GM21528 (cell line): ENCODE measurements at regions not wholly inside any gene's neighbourhood (a gene's known extent, or its start where the extent isn't known, plus 50 kb on each side); places are given as distances from the start of the nearest gene placed in this dataset.

ENCODE experiments used
- ATAC-seq: cut with Tn5 transposase; IDR thresholded peaks from one replicate; pipeline ENCODE4 v1.9.1; 2021; ENCODE audit warnings: mild to moderate bottlenecking, moderate library complexity; ENCODE audit not compliant: unreplicated experiment, low FRiP score

- no peak for ATAC-seq
Observed at GRCh38 chr5:145294331-145294730, 540.8 kb downstream of the PRELID2 start.

DNA sequence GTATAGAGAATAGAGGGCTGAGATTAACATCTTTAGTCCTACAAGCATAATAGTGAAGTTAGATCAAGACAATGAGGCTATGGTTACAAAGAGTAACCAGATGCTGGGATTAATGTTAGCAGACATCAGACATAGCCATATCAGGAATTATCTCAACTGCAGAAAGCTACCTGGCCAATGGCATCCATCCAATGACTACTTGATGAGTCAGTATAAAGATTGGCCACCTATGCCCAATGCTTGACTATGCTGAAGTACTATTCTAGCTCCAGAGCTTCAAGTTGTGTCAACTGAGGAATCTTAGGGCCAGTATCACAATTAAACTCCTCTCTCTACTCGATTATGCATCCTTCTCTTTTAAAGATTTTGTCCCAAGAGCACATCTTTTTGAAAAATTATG is 541.4 kb downstream of the PRELID2 start:
- ATAC-seq = no peak

GRCh38 chr5:145292278-145292677 is 542.9 kb downstream of the PRELID2 start:
- no peak for ATAC-seq

DNA sequence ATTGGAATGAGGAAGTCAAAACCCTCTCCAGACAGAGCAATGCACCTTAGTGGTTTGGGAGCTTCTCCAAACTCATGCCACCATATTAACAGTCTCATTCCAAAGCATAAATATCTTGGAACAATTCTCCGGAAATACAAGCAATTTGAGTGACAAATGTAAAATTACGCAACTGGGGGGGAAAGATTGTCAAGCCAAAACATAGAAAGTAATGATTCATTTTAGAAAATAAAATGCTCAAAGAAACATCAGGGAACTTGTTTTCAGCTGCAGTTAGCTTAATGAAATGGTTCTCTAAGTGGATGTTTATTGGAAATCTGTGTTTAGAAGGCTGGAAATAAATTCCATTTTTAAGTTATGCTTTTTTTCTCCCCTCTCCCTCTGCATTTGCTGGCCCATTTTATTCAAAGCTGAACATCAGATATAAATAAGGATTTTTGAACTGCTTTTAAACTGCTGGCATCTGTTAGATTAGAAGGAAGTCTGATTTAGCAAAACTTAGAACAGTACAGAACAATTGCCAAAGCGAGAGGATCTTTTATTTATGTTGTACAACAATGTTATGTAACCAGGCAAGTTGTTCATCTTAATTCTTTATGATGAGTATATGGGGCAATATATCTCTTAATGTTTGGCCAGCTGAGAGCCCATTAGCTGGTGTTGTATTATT is 551.9 kb downstream of the PRELID2 start:
- no peak for ATAC-seq

GRCh38 chr5:145280806-145281205 is 554.3 kb downstream of the PRELID2 start:
- no peak for ATAC-seq

- ATAC-seq = no peak
Observed at GRCh38 chr5:145280214-145280613, 554.9 kb downstream of the PRELID2 start.

DNA sequence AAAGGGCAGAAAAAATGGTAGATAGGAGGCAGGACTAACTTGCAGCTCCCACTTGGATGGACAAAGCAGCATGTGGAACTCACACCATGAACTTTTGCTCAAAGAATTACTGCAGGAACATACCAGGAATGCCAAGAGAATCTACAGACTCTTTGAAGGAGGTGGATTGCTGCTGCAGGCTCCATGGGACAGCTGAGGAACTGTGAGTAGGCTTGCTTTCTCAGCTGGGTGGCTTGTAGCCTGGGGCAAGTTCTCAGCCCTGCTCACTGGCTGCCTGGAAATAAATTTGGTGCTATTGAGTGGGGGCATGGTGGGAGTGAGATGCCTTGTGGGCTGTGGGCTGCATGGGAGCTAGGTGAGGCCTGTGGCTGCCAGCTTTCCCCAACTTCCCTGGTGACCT is 574.5 kb downstream of the PRELID2 start:
- ATAC-seq = no peak

DNA sequence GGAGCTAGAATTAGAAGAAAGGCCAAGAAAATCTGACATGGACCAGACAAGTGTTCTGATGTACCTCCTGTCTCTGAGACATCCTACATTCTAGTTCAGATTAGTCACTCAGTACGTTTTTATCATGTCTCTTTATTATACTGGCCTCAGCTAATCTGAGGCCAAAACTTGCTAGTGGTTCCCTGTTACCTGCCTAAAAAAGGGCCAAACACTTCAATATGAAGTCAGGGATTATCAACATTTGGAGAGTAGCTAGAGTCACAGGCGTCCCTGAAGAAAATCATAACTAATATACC is 587.4 kb downstream of the PRELID2 start:
- no peak for ATAC-seq

DNA sequence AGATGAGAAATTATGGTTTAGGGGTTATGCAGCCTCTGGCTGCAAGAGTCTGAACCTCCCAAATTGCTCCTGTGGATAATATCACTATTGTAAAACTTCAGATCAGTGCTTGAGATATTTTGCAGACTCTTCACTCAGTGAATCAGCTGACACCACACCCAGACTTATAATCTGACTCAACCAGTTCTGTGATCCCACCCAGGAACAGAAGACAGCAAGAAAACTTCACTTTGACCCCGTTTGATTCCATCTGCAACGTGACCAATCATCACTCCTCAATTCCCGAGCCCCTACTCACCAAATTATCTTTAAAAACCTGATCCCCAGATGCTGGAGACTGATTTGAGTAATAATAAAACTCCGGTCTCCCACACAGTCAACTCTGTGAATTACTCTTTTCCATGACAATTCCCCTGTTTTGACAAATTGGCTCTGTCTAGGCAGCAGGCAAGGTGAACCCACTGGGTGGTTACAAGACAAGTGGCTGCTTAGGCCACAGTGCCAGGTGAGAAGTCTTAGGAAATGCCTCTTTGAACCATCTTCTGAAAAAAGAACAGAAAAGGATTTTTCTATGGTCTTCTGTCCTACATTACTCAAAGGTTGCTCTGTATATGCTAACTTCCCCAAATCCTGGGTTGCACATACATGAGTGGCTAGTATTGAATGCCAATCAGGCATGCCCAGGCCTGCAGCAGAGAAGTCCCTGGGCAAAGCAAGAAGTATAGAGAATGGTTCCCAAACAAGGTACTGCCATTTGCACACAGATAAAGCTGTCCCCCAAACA is 588.0 kb downstream of the PRELID2 start:
- ATAC-seq = no peak

DNA sequence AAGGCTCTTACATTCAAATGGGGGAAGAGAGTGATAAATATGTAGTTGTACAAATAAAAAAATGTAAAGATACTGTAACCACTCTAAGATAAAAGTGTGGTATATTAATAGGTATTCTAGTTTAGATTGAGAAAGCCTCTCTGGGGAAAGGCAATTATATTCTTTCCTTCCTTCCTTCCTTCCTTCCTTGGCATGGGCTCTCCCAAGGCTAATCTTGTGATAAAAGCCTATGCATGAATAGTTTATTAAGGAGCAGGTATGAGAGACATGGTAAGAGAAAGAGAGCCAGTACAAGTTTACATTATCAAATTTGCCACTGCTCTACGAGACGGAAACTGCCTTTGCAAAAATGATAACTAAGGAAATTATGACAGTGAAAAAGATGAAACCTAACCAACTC is 588.8 kb downstream of the PRELID2 start:
- no peak for ATAC-seq

DNA sequence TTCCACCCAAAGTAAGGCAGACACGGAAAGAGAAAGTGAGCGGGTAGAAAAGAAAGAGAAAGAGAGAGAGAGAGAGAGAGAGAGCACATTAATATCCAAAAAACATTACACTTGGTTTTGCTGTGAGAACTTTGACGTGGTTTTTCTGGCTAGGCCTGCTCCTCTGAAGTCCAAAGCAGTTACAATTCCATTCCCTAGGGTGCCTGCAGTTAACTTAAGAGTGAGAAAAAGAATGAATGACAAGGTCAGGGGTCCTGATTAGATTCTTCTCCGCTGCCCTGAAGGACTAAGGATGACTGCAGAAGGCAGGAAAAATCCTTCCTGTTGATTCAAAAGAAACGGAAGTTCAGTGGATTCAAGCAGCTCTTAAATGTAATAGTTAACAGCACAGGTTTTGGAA is 589.8 kb downstream of the PRELID2 start:
- ATAC-seq = no peak

GRCh38 chr5:145244788-145245187 is 590.4 kb downstream of the PRELID2 start:
- no peak for ATAC-seq

- no peak for ATAC-seq
Observed at GRCh38 chr5:145244251-145244650, 590.9 kb downstream of the PRELID2 start.

- ATAC-seq = no peak
Observed at GRCh38 chr5:145243016-145243415, 592.1 kb downstream of the PRELID2 start.

DNA sequence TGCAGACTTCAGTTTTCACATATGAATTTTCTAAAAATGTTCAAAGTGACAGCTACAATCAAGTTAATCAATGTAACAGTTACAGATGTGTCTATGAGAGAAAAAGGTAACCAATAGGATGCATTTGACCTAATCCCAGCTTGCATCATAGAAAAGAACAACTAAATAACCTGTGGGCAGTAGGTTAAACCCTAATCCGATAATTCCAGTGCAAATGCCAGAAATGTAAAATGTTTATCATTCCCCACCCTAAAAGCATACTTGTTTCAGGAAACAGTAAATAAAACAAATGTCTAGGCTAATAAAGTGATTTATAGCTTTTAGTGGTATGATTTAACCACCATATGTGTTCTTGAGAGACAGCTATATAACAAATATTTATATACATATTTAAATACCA is 592.6 kb downstream of the PRELID2 start:
- no peak for ATAC-seq

DNA sequence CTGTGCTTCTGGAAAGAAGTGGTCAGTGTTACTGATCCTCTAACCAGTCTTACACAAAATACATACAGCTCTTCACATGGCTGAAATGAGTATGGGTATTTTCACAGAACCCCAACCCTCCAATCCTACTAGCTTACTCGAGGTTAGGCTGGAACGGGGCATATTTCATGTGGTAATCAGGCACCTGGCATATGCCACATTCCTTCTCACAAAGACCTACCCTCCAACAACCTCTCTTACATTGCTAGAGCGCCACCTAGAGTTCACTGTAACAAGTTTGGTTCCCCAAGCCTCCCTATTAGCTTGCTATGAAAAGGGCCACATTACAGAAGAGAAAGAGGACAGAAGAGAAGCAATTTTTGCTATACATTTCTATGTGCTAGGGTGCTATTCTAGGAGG is 597.3 kb downstream of the PRELID2 start:
- no peak for ATAC-seq

- ATAC-seq = no peak
Observed at GRCh38 chr5:145236983-145237382, 598.2 kb downstream of the PRELID2 start.

- no peak for ATAC-seq
Observed at GRCh38 chr5:145236127-145236526, 599.0 kb downstream of the PRELID2 start.

DNA sequence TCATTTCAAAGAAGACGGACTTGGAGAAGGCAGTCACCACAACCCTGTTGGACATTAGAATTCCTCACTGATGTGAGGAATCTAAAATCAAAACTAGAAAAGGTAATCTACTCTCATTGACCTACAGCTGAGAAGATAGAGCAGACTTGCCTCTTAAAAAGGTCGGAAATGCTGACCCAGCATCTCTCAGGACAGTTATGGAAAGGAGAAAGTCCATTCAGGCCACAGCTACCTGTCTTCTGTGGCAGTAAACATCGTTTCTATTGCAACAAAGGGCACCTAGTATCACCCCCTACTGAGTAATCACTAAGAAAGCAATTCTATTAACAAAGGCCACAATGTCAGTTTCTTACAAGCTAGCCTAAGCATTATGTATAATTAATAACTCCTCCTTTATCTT is 601.7 kb downstream of the PRELID2 start:
- no peak for ATAC-seq

GRCh38 chr5:145230781-145231180 is 604.4 kb downstream of the PRELID2 start:
- no peak for ATAC-seq

GRCh38 chr5:145228564-145228963 is 606.6 kb downstream of the PRELID2 start:
- ATAC-seq = no peak

DNA sequence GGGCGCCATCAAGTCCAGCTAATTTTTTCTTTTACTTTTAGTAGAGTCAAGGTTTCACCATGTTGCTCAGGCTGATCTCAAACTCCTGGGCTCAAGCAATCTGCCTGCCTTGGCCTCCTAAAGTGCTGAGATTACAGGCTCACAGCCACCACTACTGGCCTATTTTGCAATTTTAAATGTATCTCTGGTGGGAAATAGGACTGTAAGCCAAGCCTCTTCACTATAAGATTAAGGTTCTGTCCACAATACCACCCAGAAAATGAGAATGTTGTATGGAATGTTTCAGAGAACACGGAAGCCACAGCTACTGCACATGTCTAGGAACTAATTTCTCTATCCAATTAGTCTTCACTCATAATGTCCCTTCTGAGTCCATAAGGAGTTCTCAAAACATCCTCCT is 607.3 kb downstream of the PRELID2 start:
- ATAC-seq = no peak
